OCI-LY7 (cell line): ENCODE measurements at regions not wholly inside any gene's neighbourhood (a gene's known extent, or its start where the extent isn't known, plus 50 kb on each side); places are given as distances from the start of the nearest gene placed in this dataset.

Source experiments
- BruUV-seq: library from RNA; stranded (reverse); fragments of 400-500 nt; replicated peaks from 2 replicates; lab custom pipeline; 2021; lab: Mats Ljungman, UMichigan
- CTCF ChIA-PET: fragments of 300-600 bp; sonication (Branson Sonifier 250); formaldehyde crosslinking; loops from one replicate; lab custom pipeline; 2022; ENCODE audit warnings: antibody characterized with exemption; ENCODE audit not compliant: unreplicated experiment; lab: Charles Lee
- POLR2A ChIA-PET: fragments of 300-600 bp; sonication (Branson Sonifier 250); formaldehyde crosslinking; loops from one replicate; lab custom pipeline; 2022; ENCODE audit warnings: antibody characterized with exemption; lab: Charles Lee
- DNase-seq: peaks from one replicate; pipeline ENCODE4 v3.0.0-alpha.2; 2015; ENCODE audit warnings: low spot score
- H2AFZ ChIP-seq: fragments of 200-600 bp; sonication (generic), shearing (Covaris generic); 2 replicates; pipeline ENCODE4 v1.6.1; 2014; ENCODE audit warnings: mild to moderate bottlenecking, antibody characterized with exemption, low read length, moderate library complexity
- H3K27ac ChIP-seq: fragments of 200-600 bp; sonication (generic); 2 replicates; pipeline ENCODE4 v1.5.1; 2014; ENCODE audit warnings: mixed run types, low read depth, mild to moderate bottlenecking, moderate library complexity, low read length, inconsistent platforms; ENCODE audit not compliant: poor library complexity, severe bottlenecking
- H3K36me3 ChIP-seq: fragments of 200-600 bp; sonication (generic); 2 replicates; pipeline ENCODE4 v1.6.1; 2014; ENCODE audit warnings: mild to moderate bottlenecking, antibody characterized with exemption, low read length, moderate library complexity, mixed read lengths; ENCODE audit not compliant: insufficient read depth
- H3K4me1 ChIP-seq: fragments of 200-600 bp; sonication (generic); 2 replicates; pipeline ENCODE4 v1.5.1; 2014; ENCODE audit warnings: mild to moderate bottlenecking, low read length; ENCODE audit not compliant: insufficient read depth, poor library complexity, severe bottlenecking
- H3K4me2 ChIP-seq: fragments of 200-600 bp; sonication (generic); 2 replicates; pipeline ENCODE4 v1.6.1; 2014; ENCODE audit warnings: mild to moderate bottlenecking, low read length
- H3K4me3 ChIP-seq: fragments of 200-600 bp; sonication (generic); 2 replicates; pipeline ENCODE4 v1.5.1; 2014; ENCODE audit warnings: mild to moderate bottlenecking, low read depth, low read length; ENCODE audit not compliant: poor library complexity, severe bottlenecking
- H3K79me2 ChIP-seq: fragments of 200-600 bp; sonication (generic); 2 replicates; pipeline ENCODE4 v1.6.1; 2016; ENCODE audit warnings: low read depth, mild to moderate bottlenecking, low read length, moderate library complexity, mixed read lengths; ENCODE audit not compliant: insufficient read depth
- H3K9me2 ChIP-seq: fragments of 200-600 bp; sonication (generic); 2 replicates; pipeline ENCODE4 v1.6.1; 2016; ENCODE audit warnings: mild to moderate bottlenecking, low read length, mixed read lengths; ENCODE audit not compliant: insufficient read depth
- H3K9me3 ChIP-seq: fragments of 200-600 bp; sonication (generic); 2 replicates; pipeline ENCODE4 v1.6.1; 2014; ENCODE audit warnings: mild to moderate bottlenecking, mixed run types, low read length, mixed read lengths
- H4K20me1 ChIP-seq: fragments of 200-600 bp; sonication (generic); 2 replicates; pipeline ENCODE4 v1.6.1; 2014; ENCODE audit warnings: mild to moderate bottlenecking, antibody characterized with exemption, low read length, moderate library complexity, mixed read lengths; ENCODE audit not compliant: insufficient read depth
- CTCF ChIP-seq: fragments of 200-600 bp; sonication (generic); conservative IDR thresholded peaks from 2 replicates; pipeline ENCODE4 v1.5.1; 2014; ENCODE audit warnings: mild to moderate bottlenecking, antibody characterized with exemption, low read length, moderate library complexity, mixed read lengths
- EZH2phosphoT487 ChIP-seq: fragments of 200-600 bp; sonication (generic); IDR thresholded peaks from 2 replicates; pipeline ENCODE4 v1.6.1; 2018; ENCODE audit warnings: low read depth, borderline replicate concordance, mild to moderate bottlenecking, mixed run types, antibody characterized with exemption, low read length, moderate library complexity, mixed read lengths
- intact Hi-C: fragments of 100-400 bp; cut with micrococcal nuclease; formaldehyde crosslinking; loops from one replicate; pipeline ENCODE4 v1.10.0; 2022; ENCODE audit not compliant: unreplicated experiment

- Histone ChIP-seq H3K79me2 (no peaks in the 10 kb centered on the region), H3K4me3 (no peak overlapping the region), H3K36me3 (no peaks in the 10 kb centered on the region), H3K4me2 (no peak overlapping the region), H3K4me1 (no peaks in the 10 kb centered on the region), H3K27ac (no peak overlapping the region), H3K9me3 (no peaks in the 10 kb centered on the region), H4K20me1 (no peaks in the 10 kb centered on the region; the same call in 1 of the 2 replicates), H3K9me2 (no peaks in the 10 kb centered on the region), H2AFZ (no peak overlapping the region)
- TF ChIP-seq CTCF (no peak), EZH2phosphoT487 (no peak)
- DNase-seq, result no peak
- intact Hi-C loops, result no loop called here
- ChIA-PET POLR2A (no interaction called here), CTCF (no interaction called here)
- BruUV-seq, result no TSS peak
Observed at GRCh38 chr6:148212366-148212765, 130.3 kb upstream of the SASH1 start.

- H3K4me2 ChIP-seq, result no peak overlapping the region
- CTCF ChIA-PET, result no interaction called here
- H3K27ac ChIP-seq, result no peak overlapping the region
- no peak overlapping the region for H3K4me3 ChIP-seq
- no peak for TF ChIP-seq EZH2phosphoT487
- no peak for TF ChIP-seq CTCF
- no peaks in the 10 kb centered on the region for H3K9me2 ChIP-seq
- no TSS peak for BruUV-seq
- H3K9me3 ChIP-seq, result no peaks in the 10 kb centered on the region
- H2AFZ ChIP-seq, result no peak overlapping the region
- no peaks in the 10 kb centered on the region for H3K79me2 ChIP-seq
- intact Hi-C loops, result no loop called here
- no peak for DNase-seq
- no peaks in the 10 kb centered on the region for H3K4me1 ChIP-seq
- no peaks in the 10 kb centered on the region for H3K36me3 ChIP-seq
- POLR2A ChIA-PET, result no interaction called here
- H4K20me1 ChIP-seq, result no peaks in the 10 kb centered on the region; the same call in 1 of the 2 replicates
Observed at GRCh38 chr6:148213366-148213765, 129.3 kb upstream of the SASH1 start.

GRCh38 chr6:148214667-148215066, 128.0 kb upstream of the SASH1 start:
- no peak for TF ChIP-seq EZH2phosphoT487
- TF ChIP-seq CTCF, result no peak
- POLR2A ChIA-PET, result no interaction called here
- H3K9me3 ChIP-seq, result no peaks in the 10 kb centered on the region

More at GRCh38 chr6:148214667-148215066, 128.0 kb upstream of the SASH1 start:
- Histone ChIP-seq H3K79me2 (no peaks in the 10 kb centered on the region), H3K27ac (no peak overlapping the region), H2AFZ (no peak overlapping the region), H3K9me2 (no peaks in the 10 kb centered on the region), H3K4me2 (no peak overlapping the region), H3K36me3 (no peaks in the 10 kb centered on the region), H3K4me1 (no peaks in the 10 kb centered on the region), H4K20me1 (no peaks in the 10 kb centered on the region; the same call in 1 of the 2 replicates), H3K4me3 (no peak overlapping the region)
- CTCF ChIA-PET, result no interaction called here
- intact Hi-C loops, result no loop called here
- no peak for DNase-seq
- no TSS peak for BruUV-seq
